GM19240 (cell line): ENCODE measurements at regions not wholly inside any gene's neighbourhood (a gene's known extent, or its start where the extent isn't known, plus 50 kb on each side); places are given as distances from the start of the nearest gene placed in this dataset.

Experiments used
- DNase-seq: peaks from one replicate; pipeline ENCODE4 v3.0.0; 2011; ENCODE audit warnings: low spot score; ENCODE audit not compliant: insufficient read length

DNA sequence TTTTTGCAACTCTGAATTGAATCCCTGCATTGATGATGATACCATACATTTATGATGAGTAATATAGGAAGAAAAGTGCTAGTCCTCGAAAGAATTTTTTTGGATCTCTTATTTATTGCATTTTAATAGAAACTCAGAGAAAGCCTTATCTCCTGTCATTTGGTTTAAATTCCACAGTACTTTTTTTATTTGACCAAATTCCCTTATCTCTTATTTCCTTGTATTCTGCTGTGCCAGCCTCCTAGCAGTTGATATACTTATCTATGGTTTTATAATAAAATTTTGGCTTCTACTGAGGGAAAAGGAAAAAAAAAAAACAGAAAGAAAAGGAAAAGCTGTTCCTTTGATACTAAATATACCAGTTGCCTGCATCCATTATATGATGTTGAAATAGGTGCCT lies 535.1 kb upstream of the NR2F2 start:
- no peak for DNase-seq

DNA sequence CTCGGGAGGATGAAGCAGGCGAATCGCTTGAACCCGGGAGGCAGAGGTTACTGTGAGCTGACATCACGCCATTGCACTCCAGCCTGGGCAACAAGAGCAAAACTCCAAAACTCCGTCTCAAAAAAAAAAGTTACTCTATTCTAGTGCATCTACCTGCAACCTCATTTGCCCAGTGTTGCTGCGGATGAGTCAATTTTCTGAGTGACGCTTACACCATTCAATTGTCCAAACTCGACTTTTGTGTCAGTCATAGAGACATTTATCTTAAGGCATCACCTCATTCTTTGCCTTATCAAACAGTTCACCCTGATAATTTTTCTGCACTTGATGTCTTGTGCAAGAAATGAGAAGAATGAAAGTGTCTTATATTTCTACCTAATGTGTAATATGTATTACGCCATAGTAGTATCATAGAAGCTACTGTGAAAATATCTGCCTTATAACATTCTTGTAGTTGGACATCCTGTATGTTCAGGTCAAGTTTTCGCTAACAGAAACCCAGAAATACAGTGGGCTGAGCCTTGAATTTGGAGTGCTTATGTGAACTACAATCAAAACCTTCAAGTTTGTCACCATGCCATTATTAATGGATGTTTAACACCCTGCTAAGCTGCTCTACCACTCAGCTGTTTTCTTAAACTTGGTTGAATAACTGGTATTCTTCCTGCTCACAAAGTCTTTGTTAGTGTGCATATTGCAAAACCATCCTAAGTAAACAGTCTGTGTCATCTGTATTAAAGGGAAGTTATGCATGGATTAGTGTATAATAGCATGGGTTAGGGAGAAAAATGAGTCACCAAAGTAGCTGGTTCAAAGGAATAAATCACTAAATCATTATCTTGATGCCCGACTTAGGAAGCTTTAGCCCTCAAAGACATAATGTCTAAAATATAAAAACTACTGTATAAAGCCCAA lies 531.0 kb upstream of the NR2F2 start:
- no peak for DNase-seq

DNA sequence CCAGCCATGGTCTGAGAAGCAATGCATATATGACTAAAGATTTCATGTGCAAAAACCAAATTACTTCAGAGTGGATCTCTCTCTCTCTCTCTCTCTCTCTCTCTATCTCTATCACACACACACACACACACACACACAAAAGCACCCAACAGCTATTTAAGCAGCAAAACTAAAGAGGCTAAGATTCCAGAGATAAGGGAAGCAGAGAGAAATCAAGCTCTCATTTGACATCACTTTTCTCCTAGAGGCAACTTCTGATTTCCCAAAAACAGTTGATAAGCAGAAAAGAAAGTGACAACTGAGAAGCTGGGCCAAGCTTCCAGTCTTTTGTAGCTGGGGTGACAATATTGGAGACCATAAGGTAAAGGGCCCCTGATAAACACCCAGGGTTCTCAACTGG lies 526.0 kb upstream of the NR2F2 start:
- no peak for DNase-seq

DNA sequence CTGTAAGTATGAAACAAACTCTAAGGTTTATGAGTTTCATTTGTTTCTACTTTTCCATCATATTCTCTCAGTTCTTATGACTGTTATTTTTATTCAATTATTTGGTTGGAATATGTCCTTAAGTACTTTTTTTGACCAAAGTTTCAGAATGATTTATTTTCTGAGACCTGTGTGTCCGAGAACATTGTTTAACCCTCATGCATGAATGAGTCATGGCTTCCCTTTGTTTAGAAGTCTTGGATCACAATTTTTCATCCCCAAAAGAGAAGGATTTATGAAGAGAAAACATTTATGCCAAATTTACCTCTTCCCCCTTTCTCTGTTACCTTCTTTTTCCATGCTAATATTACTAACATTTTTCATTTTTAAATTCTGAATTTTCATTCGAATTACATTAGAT lies 518.0 kb upstream of the NR2F2 start:
- DNase-seq: no peak

DNA sequence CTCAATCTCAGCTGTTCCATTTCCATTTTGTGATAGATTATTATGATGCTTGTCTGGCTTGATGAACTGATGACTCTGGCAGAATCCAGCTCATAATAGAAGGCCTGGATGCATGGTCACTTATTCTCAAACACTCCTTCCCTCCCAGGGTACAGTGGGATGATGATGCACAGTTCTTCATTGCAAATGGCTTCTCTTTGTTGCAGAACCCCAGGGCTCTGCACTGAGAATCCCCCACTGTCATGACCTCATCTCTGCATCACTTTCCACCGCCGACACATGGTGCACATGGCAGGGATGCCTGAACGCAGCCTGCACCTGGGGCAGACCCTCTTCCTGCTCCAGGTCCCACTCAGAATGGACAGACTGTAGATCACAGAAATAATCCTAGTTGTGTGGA lies 515.6 kb upstream of the NR2F2 start:
- DNase-seq: no peak

DNA sequence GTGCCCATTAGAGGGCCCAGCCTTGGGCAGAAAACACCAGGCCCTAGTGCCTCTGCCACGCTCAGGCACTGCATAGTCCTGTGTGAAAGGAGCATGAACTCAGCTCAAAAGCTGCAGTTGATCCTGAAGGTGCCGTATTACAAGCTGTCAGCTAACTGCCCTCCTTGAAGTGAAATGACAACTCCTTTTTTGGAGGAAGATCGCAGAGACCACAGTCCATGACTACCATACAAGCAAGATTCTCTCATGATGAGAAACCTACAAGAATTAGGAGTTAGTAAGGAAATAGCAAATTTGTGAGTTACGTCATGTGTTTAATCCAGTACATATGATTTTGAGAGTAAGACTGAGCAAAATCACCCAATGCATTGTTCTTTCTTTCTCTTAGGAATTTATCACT lies 513.9 kb upstream of the NR2F2 start:
- no peak for DNase-seq

DNA sequence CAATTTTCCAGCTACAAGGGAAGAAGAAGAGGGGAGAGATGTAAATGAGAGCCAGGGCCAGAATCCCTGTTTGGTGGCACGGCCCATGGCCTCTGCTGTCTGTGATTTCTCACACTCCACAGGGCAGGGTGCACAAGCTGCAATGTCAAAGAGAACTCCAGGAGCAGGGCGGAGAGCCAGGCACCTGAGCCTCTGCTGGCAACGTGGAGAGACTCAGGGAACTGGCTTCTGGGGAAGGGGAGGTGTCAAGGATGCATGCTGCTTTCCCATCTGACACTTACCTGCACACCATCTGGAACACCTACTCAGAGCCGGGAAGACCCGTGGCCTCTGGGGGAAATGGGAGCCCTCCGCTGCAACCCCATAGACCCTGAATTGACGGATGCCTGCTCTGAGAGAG lies 507.5 kb upstream of the NR2F2 start:
- DNase-seq: no peak

DNA sequence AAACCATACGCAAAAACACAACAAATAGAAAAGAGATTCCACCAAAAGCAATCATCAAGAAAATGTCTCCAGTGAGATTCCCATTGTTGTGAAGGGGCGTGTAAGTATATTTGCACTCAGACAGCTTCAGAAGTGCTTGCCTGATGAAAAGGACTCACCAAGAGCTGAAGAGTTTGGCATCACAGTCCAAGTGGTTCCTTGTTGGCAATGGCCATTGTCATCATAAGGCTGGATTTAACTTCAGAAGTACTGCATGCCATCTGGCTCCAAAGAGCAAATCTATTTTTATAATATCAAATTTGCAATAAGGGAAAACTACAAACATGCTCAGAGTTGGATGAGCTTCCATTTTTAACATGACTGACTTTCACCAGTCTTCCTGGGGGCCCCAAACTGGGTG lies 505.3 kb upstream of the NR2F2 start:
- DNase-seq: no peak

DNA sequence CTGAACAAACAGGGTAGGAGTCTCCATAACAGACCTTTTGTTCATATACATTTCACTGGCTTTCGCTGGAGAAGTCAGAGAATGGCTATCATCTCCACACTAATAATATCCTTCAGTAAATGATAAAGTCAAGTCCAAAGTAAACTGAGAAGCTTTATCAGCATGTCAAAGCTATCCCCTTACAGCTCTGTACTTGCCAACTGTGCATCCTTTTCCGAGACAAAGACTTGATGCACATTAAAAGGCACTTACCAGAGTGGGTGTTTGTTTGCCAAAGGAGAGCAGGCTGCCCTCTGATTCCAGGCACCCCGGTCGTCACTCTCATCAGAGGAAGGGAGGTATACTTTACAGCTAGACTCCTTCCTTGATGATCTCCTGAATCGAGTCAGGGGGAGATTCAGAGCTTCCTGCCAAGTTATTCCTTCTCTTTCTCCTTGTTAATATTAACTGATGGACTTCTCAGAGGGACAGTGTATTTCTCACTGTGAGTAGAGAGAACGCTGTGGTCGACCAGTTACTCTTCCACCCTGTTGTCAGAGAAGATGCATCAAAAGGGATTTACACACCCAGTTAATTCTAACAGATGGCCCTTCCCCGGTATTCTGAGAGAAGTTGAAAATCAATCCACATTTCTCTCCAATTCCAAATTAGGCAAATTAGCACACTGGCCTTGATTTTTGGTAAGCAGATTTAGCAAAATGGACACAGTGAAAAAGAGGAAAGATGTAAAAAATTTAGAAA lies 504.7 kb upstream of the NR2F2 start:
- no peak for DNase-seq

DNA sequence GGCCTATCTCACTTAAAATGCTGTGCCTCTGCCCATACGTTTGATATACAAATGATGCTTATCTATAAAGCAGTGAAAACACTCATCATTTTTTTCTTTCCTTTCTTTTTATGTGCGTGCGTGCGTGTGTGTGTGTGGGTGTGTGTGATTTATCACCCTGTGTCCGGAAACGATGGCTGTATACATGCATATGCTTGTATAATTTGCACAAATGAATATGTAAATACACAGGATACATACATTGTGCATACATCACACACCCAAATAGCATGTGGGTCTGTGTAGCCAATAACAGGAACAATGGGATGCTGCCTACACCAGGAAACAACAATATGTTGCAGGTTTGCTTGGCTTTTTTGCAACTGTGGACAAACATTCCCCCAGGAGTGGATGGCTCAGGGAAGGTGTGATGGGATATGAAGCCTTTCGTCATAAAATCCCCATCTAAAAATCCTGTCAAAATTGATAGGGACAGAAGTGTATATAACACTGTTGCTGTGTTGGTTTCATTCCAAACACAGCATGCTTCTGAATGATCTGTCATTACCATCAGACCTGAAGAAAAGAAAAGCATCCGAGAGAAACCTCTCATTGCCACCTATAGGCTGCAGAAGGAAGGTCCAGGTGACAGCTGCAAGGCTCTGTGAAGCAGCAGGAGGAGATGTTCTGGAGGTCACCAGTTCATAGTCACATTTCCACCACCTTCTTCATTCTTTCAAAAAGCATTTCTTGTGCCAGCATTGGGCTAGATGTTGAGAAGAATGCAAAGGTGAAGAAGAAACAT lies 503.9 kb upstream of the NR2F2 start:
- no peak for DNase-seq

DNA sequence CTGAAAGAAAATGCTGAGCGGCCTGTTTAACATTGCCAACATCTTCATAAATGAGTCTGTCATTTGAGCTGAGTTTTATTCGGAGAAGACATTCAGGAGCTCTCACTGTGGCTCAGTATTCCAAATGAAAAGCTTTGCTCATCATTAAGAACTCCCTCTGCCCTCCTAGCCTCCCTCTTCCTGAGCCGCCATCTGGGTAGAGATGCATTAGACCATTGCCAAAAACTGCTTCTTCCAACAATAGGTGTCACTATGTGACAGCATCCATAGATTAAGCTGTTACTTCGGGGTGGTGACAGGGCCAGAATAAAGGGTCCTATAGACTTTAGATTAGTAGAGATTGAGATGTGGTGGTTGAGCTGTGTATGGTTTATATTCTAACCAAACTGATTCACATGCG lies 501.4 kb upstream of the NR2F2 start:
- no peak for DNase-seq

DNA sequence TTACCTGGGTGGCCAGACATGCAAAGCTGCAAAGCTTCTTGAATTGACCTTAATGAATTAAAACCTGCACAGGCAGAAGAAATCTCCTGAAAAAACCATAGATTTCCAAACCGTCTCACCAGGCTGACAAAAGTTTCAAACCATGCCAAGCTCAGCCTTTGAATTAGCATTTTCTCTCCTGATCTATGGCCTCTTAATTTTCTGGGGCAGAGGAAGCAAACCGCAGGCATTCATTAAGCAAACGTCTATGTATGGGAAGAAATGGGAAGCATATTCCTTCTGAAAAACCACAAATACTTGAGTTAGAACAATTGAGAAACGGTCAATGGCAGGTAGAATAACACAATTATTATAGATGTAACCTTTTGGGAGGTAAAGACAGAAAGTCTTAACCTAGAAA lies 500.2 kb upstream of the NR2F2 start:
- DNase-seq: no peak

DNA sequence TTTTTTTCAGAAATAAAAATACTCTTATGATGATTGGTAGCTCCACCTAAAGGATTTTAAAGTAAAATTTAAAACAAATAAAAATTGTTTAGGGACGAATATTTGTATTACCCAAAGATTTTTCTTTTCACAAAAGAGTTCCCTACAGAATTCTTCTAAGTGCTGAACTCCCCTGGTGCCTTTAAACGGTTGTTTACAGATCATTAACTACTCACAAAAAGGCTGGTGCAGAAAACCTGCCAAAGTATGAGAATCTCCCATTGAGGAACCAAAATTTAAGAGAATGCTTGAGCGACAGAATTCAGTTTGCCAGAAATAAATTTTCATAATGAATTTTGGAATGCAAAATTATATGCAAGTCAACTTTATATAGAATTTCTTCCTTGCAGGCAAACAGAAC lies 497.8 kb upstream of the NR2F2 start:
- no peak for DNase-seq

DNA sequence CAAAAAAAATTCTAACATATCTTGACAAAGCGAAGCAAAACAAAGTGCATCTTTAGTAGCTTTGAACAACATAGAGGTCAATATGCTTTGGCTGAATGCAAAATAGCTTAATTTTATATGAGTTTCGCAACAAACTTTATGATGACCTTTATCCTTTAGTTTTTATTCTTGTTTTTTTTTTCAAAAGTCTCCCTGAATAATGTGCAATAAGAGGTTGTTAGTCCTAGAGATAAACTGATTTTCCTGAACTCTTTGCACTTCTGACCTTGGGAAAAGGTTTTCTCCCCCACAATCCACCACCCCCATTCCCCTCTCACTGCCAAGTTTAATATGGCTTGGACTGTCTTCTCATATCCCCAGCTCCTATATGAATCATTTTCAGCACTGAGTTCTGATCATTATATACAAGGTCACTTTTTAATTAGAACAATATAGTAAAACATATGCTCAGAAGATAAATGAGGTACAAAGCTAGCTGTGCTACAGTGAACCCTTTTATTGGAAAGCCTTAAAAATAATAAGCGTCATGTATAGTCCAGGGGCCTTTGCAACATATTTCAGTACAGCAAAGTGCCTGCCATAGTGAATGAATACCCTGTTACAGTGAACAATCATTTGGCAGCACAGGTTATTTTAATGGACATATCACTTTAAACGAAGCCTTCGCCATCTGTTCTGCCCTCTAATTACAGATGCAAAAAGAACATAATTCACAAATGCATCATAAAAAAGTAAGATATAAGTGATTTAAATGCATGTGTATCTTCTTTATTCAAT lies 496.3 kb upstream of the NR2F2 start:
- DNase-seq: no peak

DNA sequence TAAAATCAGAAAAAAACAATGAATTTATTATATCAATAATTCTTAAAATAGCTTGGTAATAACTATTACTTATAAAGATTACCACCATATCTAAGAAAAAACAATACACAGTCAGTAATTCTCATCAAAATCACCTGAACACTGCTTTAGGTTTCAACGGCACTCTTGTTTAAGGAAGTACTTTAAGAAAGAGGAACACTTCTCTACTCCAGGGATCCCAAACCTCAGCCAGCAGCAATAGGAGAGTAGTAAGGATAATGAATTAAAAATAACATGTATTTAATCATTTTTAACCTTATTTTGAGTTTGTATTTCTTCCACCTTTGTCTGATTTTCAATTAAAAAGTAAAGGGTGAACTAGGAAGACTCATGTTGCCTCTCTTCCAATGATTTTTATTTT lies 494.0 kb upstream of the NR2F2 start:
- no peak for DNase-seq

DNA sequence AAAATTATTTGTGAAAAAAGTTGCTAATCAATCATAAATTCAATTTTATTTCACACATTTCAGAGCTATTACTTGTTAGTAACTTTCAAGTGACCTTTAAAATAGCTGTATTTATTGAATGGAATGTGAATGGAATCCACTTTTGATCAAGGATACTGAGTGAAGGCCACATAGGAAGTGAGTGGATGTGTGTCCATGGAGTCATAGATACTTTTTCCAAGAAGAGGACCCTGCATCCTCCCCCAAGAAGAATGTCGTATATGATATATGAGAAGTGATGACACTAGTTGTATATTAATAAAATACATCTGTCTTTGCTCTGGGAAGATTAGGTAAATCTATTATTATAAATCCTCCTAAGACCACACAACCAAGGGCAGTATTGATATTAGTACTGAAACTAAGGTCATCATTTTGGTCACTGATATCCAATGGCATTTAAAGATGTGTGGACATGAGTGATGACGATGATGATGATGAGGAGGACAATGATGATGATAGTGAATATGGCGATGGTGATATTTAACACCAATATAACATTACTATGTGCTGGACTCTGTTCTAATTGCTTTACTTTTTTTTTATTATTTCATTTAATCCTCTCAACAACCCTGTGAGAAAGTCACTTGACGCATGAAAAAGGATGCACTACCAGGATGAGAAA lies 493.0 kb upstream of the NR2F2 start:
- no peak for DNase-seq

DNA sequence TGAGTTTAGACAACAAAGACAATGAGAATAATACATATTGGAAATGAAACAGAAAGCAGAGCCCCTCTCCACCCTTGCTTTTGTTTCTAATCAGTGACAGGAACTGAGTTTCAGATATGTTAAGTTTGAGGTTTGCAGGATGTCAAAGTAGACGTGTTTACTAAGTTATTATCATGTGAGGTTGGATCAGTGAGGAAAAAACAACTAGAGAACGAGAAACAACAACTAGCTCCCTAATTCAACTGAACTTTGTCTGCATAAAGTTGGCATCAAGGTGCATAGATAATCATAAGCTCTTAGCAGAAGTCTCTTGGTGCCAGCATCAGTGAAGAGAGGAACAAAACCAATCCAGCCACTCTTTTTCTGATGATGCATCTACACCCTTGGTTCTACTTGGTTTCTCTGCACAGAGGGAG lies 491.1 kb upstream of the NR2F2 start:
- no peak for DNase-seq

DNA sequence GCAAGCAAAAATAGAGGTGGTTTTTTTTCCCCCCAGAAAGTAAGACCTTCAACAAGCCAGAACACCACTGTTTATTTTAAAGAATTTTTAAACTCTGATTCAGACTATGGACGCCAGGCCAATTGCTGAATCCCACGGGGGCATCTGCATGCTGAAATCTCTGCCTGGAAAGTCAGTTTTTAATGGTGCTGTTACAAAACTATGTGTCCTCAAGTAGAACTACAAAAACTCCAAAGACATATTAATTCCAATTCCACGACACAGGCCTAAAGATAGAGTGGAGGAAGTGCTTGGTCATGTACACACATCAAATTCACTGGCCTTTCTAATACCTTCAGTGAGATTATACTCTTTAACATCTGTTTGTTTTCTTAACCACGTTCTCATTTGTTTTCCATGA lies 490.5 kb upstream of the NR2F2 start:
- DNase-seq: no peak

DNA sequence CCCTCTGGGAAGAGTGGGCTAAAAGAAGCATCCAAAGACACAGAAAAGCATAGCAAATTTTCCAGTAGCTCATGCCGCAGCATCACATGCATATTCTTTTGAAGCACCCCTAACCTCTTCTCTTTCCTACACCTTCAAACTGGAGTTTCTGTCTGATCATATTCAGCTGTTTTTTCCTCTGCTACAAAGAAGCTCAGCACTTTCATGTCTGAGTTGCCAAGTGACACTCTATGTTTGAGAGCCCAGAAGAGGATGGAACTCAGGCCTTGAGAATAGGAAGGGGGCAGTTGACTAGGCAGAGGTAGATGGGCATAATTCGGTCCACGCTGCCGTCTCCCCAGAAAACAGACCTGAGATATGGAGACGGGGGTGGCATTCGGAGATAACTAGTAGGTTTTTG lies 489.6 kb upstream of the NR2F2 start:
- DNase-seq: no peak

DNA sequence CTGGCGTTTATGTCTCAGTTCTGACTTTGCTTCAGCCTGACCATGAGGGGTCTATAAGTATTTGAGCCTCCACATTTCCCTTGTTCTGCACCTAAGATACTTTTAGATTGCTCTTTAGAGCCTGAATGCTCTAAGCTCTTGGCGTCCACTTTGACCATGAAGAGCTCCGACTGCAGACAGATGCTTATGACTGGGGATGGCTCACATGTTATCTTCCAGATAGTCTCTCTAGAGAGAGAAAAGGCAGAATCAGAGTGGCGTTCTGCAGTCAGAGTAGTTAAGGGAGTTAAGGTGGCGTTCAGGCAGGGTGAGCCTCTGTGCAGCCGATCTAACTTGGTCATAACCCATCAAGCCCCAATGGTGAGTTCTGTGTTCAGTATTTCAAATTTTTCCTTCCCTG lies 487.9 kb upstream of the NR2F2 start:
- DNase-seq: no peak
